ENCODE measurements at regions not wholly inside any gene's neighbourhood (a gene's known extent, or its start where the extent isn't known, plus 50 kb on each side); places are given as distances from the start of the nearest gene placed in this dataset.

- DNase-seq = no peak
These were observed 551.2 kb downstream of the QKI start for GRCh38 chr6:163965426-163966348.

- DNase-seq = no peak
These were observed 550.3 kb downstream of the QKI start for GRCh38 chr6:163964789-163965188.

GRCh38 chr6:163963205-163964120 is 548.9 kb downstream of the QKI start:
- DNase-seq = no peak

- no peak for DNase-seq
These were observed 548.2 kb downstream of the QKI start for GRCh38 chr6:163962627-163963117.

- DNase-seq = no peak
These were observed 545.6 kb downstream of the QKI start for GRCh38 chr6:163960128-163960527.

GRCh38 chr6:163958646-163959045 is 544.1 kb downstream of the QKI start:
- no peak for DNase-seq

GRCh38 chr6:163956571-163957407 is 542.3 kb downstream of the QKI start:
- peak; percentile 88 for DNase-seq

GRCh38 chr6:163955756-163956155 is 541.2 kb downstream of the QKI start:
- DNase-seq = no peak

GRCh38 chr6:163955096-163955495 is 540.6 kb downstream of the QKI start:
- DNase-seq = no peak

GRCh38 chr6:163954088-163954775 is 539.7 kb downstream of the QKI start:
- DNase-seq = no peak

GRCh38 chr6:163952005-163952404 is 537.5 kb downstream of the QKI start:
- DNase-seq = no peak

- DNase-seq = no peak
These were observed 536.8 kb downstream of the QKI start for GRCh38 chr6:163951326-163951725.

- DNase-seq = no peak
These were observed 535.6 kb downstream of the QKI start for GRCh38 chr6:163950159-163950558.

GRCh38 chr6:163949431-163949830 is 534.9 kb downstream of the QKI start:
- no peak for DNase-seq

GRCh38 chr6:163948250-163948649 is 533.7 kb downstream of the QKI start:
- no peak for DNase-seq

- no peak for DNase-seq
These were observed 532.8 kb downstream of the QKI start for GRCh38 chr6:163947276-163947675.

GRCh38 chr6:163946437-163946836 is 531.9 kb downstream of the QKI start:
- DNase-seq = no peak

- DNase-seq = no peak
These were observed 531.3 kb downstream of the QKI start for GRCh38 chr6:163945808-163946207.

GRCh38 chr6:163944897-163945296 is 530.4 kb downstream of the QKI start:
- DNase-seq = peak; percentile 51

- no peak for DNase-seq
These were observed 529.3 kb downstream of the QKI start for GRCh38 chr6:163943607-163944385.

- DNase-seq = no peak
These were observed 528.3 kb downstream of the QKI start for GRCh38 chr6:163942790-163943189.
